GM18498 (cell line): ENCODE measurements at regions not wholly inside any gene's neighbourhood (a gene's known extent, or its start where the extent isn't known, plus 50 kb on each side); places are given as distances from the start of the nearest gene placed in this dataset.
"Not testable (repeated sequence)": the region's sequence is repeated elsewhere in the genome, so short reads cannot be mapped to it uniquely, and the experiment has no call there.

Experiments
- ATAC-seq: cut with Tn5 transposase; IDR thresholded peaks from one replicate; pipeline ENCODE4 v1.9.1; 2021; ENCODE audit warnings: mild to moderate bottlenecking, moderate library complexity; ENCODE audit not compliant: unreplicated experiment

GRCh38 chr5:173434270-173434669 lies 106.1 kb upstream of the STC2 start:
- no peak for ATAC-seq

GRCh38 chr5:173430394-173430793 lies 102.2 kb upstream of the STC2 start:
- ATAC-seq, result no peak

GRCh38 chr5:173429489-173430150 lies 101.4 kb upstream of the STC2 start:
- no peak for ATAC-seq

- no peak for ATAC-seq
These were observed 95.4 kb upstream of the STC2 start for GRCh38 chr5:173423452-173424117.

GRCh38 chr5:173420108-173420507 lies 91.9 kb upstream of the STC2 start:
- ATAC-seq, result no peak

- no peak for ATAC-seq
These were observed 85.3 kb upstream of the STC2 start for GRCh38 chr5:173413471-173413982.

- no peak for ATAC-seq
These were observed 84.4 kb upstream of the STC2 start for GRCh38 chr5:173412566-173412965.

- no peak for ATAC-seq
These were observed 83.8 kb upstream of the STC2 start for GRCh38 chr5:173411791-173412555.

DNA sequence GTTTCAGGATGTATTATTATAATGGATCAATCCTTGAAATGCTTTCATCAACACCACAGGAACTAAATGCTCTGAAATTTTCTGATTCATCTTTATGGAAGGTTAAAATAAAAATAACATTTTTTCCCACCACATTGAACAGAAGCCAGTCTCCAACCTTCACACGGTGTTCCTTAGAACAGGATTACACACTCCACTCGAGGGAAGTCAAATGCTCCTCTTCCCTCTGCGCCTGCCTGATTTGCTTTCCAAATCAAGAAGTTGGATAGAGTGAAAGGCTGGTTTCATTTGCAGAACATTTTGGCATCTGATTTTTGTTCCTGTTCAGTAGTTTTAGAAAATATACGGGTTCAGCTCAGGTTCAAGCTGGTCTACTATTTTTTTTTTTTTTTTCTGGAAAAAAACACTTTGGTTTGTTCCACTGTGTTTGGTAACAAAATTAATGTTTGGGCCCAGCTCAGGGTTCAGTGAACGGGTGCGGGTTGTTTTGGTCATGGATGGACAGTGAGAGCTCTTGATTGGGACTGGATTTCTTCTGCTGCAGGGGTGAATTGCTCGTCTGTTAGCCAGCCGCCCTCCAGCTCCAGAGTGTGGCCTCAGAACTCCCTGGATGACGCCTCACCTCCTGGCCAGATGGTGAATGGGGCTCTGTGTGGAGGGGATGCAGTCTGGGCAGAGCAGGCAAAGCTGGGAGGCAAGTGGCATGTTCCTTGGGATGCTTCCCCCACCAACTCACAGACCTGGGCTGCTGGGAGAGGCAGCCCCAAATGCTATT lies 82.4 kb upstream of the STC2 start:
- no peak for ATAC-seq

- ATAC-seq, result no peak
These were observed 80.7 kb upstream of the STC2 start for GRCh38 chr5:173408946-173409345.

GRCh38 chr5:173399851-173400250 lies 71.6 kb upstream of the STC2 start:
- ATAC-seq, result no peak

GRCh38 chr5:173397516-173397915 lies 69.3 kb upstream of the STC2 start:
- ATAC-seq, result no peak

- ATAC-seq, result no peak
These were observed 68.2 kb upstream of the STC2 start for GRCh38 chr5:173396311-173396993.

GRCh38 chr5:173395933-173396308 lies 67.7 kb upstream of the STC2 start:
- no peak for ATAC-seq

DNA sequence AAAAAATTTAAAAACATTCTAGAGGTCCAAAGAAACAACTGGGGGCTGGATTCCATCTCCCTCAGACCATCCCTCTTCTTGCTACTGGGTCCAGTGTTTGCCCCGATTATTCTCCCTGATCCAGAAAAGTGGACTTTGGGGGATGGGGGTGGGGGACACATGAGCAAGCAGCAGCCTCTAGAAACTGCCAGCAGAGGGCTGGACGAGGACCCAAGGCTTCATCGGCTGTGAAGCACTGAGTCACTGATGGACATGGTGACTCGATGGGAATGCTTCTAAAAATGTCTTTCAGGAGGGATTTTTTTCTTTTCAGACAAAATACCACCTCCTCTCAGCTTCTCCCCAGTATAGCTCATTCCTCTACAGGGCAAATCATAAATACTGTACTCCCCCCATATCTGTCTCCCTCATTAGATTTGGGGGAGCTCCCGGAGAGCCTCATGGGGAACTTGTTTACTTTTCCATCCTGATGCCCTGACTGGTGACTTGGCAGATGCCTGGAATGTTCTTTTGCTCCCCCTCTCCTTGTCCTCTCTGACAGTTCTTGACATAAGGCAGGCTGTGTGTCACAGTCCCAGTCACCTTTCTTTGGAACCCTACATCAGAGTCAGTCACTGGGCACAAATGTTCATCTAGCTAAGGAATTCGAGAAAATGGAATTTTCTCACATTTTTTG lies 67.2 kb upstream of the STC2 start:
- ATAC-seq, result no peak

- no peak for ATAC-seq
These were observed 66.5 kb upstream of the STC2 start for GRCh38 chr5:173394701-173395100.

- ATAC-seq, result no peak
These were observed 64.0 kb upstream of the STC2 start for GRCh38 chr5:173392172-173392571.

DNA sequence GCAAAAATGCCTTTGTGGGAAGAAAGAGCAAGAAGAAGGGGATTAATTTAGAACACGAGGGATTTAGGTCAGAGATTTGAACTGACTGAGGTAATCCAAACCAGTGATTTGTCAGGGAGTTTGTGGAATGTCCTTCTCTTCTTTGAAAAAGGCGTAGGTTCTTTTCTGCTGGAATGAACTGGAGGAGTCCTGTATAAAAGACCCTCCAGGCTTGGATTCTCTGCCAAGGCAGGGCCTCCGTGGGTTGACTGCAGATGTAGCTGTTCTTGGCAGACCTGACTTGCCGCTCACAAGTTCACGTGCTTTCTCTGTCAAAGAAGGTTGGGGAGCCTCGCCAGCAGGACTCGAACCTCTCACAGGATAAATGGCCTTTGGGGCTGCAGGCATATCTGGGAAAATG lies 62.8 kb upstream of the STC2 start:
- no peak for ATAC-seq

- ATAC-seq, result not testable (repeated sequence)
These were observed 59.1 kb upstream of the STC2 start for GRCh38 chr5:173387293-173387692.

DNA sequence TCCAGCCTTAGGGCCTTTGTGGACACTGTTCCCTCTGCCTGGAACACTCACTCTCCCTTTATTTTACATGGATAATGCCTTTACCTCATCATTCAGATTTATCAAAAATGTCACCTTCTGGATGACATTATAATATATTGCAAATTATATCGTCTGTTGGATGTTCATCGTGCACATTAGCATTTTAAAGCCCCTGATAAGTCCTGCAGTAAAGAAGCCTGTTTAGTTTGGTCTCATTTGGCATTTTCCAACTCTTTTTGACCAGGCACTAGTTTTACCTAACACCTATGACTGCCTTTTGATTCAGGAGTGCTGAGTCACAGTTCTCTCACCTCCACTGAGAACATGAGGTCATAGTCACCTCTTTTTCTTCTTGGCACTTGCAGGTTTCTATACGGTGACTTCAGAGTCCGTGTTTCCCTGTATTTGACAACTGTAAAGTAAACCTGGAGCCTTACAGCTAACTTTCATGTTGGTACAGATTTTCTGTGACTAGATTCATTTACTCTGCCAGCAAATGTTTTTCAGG lies 57.7 kb upstream of the STC2 start:
- no peak for ATAC-seq
